ENCODE measurements at regions not wholly inside any gene's neighbourhood (a gene's known extent, or its start where the extent isn't known, plus 50 kb on each side); places are given as distances from the start of the nearest gene placed in this dataset.

- no peak for DNase-seq (ENCODE audit: low read depth)
- TF ChIP-seq CTCF (conservative IDR thresholded peaks at IDR 0.05; ENCODE audit: low read depth, low read length) = no peak
- no peak overlapping the region for H3K4me3 ChIP-seq (ENCODE audit: low read length)
Measured at GRCh38 chr4:152172146-152172545, 363.7 kb downstream of the FBXW7 start.

GRCh38 chr4:152171556-152171955 is 364.3 kb downstream of the FBXW7 start:
- DNase-seq (ENCODE audit: low read depth) = no peak
- no peak for TF ChIP-seq CTCF (conservative IDR thresholded peaks at IDR 0.05; ENCODE audit: low read depth, low read length)
- no peak overlapping the region for H3K4me3 ChIP-seq (ENCODE audit: low read length)

- no peak for TF ChIP-seq CTCF (conservative IDR thresholded peaks at IDR 0.05; ENCODE audit: low read depth, low read length)
- DNase-seq (ENCODE audit: low read depth) = no peak
- no peak overlapping the region for H3K4me3 ChIP-seq (ENCODE audit: low read length)
Measured at GRCh38 chr4:152169683-152170082, 366.2 kb downstream of the FBXW7 start.

- no peak for DNase-seq (ENCODE audit: low read depth)
- no peak overlapping the region for H3K4me3 ChIP-seq (ENCODE audit: low read length)
- no peak for TF ChIP-seq CTCF (conservative IDR thresholded peaks at IDR 0.05; ENCODE audit: low read depth, low read length)
Measured at GRCh38 chr4:152168987-152169616, 366.8 kb downstream of the FBXW7 start.

- TF ChIP-seq CTCF (conservative IDR thresholded peaks at IDR 0.05; ENCODE audit: low read depth, low read length) = no peak
- no peak for DNase-seq (ENCODE audit: low read depth)
- no peak overlapping the region for H3K4me3 ChIP-seq (ENCODE audit: low read length)
Measured at GRCh38 chr4:152166567-152166966, 369.3 kb downstream of the FBXW7 start.

GRCh38 chr4:152165846-152166245 is 370.0 kb downstream of the FBXW7 start:
- no peak for TF ChIP-seq CTCF (conservative IDR thresholded peaks at IDR 0.05; ENCODE audit: low read depth, low read length)
- DNase-seq (ENCODE audit: low read depth) = no peak

GRCh38 chr4:152165146-152165545 is 370.7 kb downstream of the FBXW7 start:
- no peak for TF ChIP-seq CTCF (conservative IDR thresholded peaks at IDR 0.05; ENCODE audit: low read depth, low read length)
- DNase-seq (ENCODE audit: low read depth) = no peak
- H3K4me3 ChIP-seq (ENCODE audit: low read length) = no peak overlapping the region

More at GRCh38 chr4:152165846-152166245, 370.0 kb downstream of the FBXW7 start:
- no peak overlapping the region for H3K4me3 ChIP-seq (ENCODE audit: low read length)

Measured in retinal pigment epithelial cell (primary cell).